ENCODE measurements at regions not wholly inside any gene's neighbourhood (a gene's known extent, or its start where the extent isn't known, plus 50 kb on each side); places are given as distances from the start of the nearest gene placed in this dataset.
"Not testable (repeated sequence)": the region's sequence is repeated elsewhere in the genome, so short reads cannot be mapped to it uniquely, and the experiment has no call there.

DNA sequence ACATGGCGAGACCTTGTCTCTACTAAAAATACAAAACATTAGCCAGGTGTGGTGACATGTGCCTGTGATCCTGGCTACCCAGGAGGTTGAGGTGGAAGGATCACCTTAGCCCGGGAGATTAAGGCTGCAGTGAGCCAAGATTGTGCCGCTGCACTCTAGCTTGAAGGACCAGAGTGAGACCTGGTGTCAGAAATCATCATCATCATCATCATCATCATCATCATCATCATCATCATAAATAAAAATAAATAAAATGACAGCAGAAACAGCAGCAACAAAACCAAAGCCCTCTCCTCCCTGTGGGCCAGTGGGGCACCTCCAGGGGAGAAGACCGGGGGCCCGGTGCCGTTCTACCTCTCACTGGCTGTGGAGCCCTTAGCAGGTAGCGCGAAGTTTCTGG lies 281.9 kb upstream of the CRY1 start:
- Histone ChIP-seq H3K27ac (ENCODE audit: low read depth in 2 of 2, low read length in 2 of 2) (no peak overlapping the region), H3K4me3 (ENCODE audit: low read length in 2 of 2) (no peak overlapping the region), H3K27me3 (ENCODE audit: control insufficient read depth in 2 of 2, insufficient read depth in 2 of 2, low read length in 2 of 2) (peaks cover 0 to 3% of the 10 kb centered on the region in 2 donors), H3K9ac (ENCODE audit: low read depth in 1 of 2, low read length in 2 of 2) (no peak overlapping the region), H3K36me3 (ENCODE audit: control insufficient read depth in 2 of 2, insufficient read depth in 2 of 2, low read length in 2 of 2) (no peaks in the 10 kb centered on the region), H3K9me3 (ENCODE audit: control insufficient read depth in 2 of 2, low read length in 2 of 2) (no peaks in the 10 kb centered on the region), H3K4me1 (ENCODE audit: control insufficient read depth in 2 of 2, insufficient read depth in 2 of 2, low read length in 2 of 2) (no peaks in the 10 kb centered on the region)

DNA sequence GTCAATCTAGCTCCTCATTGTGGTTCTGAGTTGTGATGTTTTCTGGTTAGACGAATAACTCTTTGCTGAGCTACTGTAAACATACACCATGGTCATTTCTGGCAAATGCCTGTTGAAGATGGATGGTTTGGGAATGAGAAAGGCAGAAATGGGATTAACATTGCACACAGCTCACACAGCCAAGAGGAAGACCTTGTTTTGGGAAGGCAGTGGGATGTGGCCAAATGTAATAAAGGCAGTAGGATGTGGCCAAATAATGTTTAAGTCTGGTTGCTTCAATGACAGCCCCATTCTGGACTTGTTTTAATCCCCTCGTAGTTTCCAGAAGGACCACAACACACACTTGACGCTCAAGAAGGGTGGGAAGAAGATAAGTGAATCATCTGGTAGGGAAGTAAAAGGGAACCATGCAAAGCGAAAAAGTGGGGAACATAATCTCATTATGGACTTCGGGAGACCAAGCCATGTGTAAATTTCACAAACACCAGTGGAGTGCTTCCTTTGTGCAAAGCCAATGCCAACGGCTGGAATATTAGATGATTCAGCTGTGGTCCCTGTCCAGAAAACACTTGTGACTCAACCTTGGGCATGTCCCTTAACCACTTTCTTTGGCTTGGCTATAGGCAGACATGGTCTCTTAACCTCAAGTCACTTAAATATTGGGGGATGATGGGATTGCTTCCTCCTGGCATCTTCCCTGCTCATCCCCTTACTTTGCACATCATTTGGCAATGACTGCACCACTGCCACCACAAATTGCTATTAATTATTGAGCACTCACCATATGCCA lies 284.4 kb upstream of the CRY1 start:
- Histone ChIP-seq H3K9ac (ENCODE audit: low read depth in 1 of 2, low read length in 2 of 2) (no peak overlapping the region), H3K4me3 (ENCODE audit: low read length in 2 of 2) (no peak overlapping the region), H3K36me3 (ENCODE audit: control insufficient read depth in 2 of 2, insufficient read depth in 2 of 2, low read length in 2 of 2) (no peaks in the 10 kb centered on the region), H3K4me1 (ENCODE audit: control insufficient read depth in 2 of 2, insufficient read depth in 2 of 2, low read length in 2 of 2) (no peaks in the 10 kb centered on the region), H3K27me3 (ENCODE audit: control insufficient read depth in 2 of 2, insufficient read depth in 2 of 2, low read length in 2 of 2) (peaks cover 0 to 3% of the 10 kb centered on the region in 2 donors), H3K27ac (ENCODE audit: low read depth in 2 of 2, low read length in 2 of 2) (no peak overlapping the region), H3K9me3 (ENCODE audit: control insufficient read depth in 2 of 2, low read length in 2 of 2) (no peaks in the 10 kb centered on the region)

DNA sequence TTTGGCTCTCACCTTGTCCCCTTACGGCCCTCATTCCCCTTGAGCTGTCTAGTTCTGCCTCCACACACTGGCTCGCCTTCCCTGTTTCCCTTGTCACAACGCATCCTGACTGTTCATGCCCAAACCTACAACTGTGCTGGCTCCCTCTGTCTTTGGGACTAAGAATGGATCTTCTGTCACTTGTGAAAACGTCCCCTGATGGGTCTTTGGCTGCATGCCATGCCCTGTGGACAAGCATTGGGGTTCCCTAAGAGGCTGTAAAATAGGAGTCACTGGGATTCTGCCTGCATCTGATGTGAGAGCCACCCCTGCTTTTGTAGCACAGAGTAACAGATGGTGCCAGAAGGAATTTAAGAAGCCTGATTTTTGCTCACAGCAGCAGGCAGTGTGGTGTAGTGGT lies 285.3 kb upstream of the CRY1 start:
- Histone ChIP-seq H3K27me3 (ENCODE audit: control insufficient read depth in 2 of 2, insufficient read depth in 2 of 2, low read length in 2 of 2) (peaks cover 0 to 3% of the 10 kb centered on the region in 2 donors), H3K4me3 (ENCODE audit: low read length in 2 of 2) (no peak overlapping the region), H3K9ac (ENCODE audit: low read depth in 1 of 2, low read length in 2 of 2) (no peak overlapping the region), H3K4me1 (ENCODE audit: control insufficient read depth in 2 of 2, insufficient read depth in 2 of 2, low read length in 2 of 2) (no peaks in the 10 kb centered on the region), H3K27ac (ENCODE audit: low read depth in 2 of 2, low read length in 2 of 2) (no peak overlapping the region), H3K9me3 (ENCODE audit: control insufficient read depth in 2 of 2, low read length in 2 of 2) (no peaks in the 10 kb centered on the region), H3K36me3 (ENCODE audit: control insufficient read depth in 2 of 2, insufficient read depth in 2 of 2, low read length in 2 of 2) (no peaks in the 10 kb centered on the region)

DNA sequence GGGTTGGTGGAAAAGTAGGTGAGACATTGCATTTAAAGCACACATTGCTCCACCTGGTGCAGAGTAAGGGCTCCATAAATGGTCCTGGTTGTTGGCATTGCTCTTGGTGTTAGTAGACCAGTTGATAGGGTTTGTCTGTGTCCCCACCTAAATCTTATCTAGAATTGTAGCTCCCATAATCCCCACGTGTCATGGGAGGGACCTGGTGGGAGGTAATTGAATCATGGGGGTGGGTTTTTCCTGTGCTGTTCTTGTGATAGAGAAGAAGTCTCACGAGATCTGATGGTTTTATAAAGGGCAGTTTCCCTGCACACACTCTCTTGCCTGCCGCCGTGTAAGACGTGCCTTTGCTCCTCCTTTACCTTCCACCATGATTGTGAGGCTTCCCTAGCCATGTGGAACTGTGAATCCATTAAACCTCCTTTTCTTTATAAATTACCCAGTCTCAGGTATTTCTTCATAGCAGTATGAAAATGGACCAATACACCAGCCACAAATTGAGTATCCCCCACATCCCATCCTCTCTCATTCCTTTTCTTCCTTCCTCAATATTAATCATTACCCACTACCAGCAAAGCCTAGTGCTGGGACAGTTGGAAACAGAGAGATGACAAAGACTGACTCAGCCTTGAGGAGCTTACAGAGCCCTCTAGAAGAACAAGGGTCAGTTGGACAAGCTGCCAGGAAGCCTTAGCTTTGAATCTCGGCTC lies 285.9 kb upstream of the CRY1 start:
- H3K4me3 ChIP-seq (ENCODE audit: low read length in 2 of 2); H3K9me3 ChIP-seq (ENCODE audit: control insufficient read depth in 2 of 2, low read length in 2 of 2); H3K27ac ChIP-seq (ENCODE audit: low read depth in 2 of 2, low read length in 2 of 2); H3K27me3 ChIP-seq (ENCODE audit: control insufficient read depth in 2 of 2, insufficient read depth in 2 of 2, low read length in 2 of 2); H3K9ac ChIP-seq (ENCODE audit: low read depth in 1 of 2, low read length in 2 of 2); H3K36me3 ChIP-seq (ENCODE audit: control insufficient read depth in 2 of 2, insufficient read depth in 2 of 2, low read length in 2 of 2); H3K4me1 ChIP-seq (ENCODE audit: control insufficient read depth in 2 of 2, insufficient read depth in 2 of 2, low read length in 2 of 2): not testable (repeated sequence)

DNA sequence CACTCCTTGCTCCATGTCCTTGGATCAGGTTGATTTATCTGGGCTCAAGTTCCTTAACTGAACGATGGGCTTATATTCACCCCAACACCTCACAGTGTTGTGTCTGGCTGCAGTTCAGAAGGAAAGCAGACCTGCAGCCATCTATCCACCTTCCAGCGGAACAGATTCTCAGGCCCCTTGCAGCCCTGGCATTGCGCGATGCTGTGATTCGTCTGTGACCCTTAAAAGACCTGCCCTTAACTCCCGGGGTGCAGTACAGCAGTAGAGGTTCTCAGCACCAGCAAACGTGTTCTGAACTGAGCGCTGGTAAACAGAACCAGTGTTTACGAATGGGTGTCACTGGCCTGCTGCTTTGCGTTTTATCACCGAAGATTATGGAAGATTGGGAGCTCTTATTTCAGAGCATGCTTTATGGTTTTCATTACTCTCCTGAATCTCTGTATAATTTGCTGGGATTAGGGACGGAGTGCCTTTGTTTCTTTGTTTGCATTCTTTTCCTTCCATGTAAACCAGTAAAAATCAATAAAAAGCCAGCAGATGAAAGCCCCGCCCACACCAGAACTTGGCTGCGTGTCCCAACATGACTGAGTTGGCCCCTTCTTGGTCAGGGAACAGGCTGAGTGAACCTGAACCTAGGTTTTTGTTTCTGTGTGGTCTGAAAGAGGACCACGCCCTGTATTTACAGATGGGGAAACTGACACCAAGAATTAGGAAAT lies 286.7 kb upstream of the CRY1 start:
- Histone ChIP-seq H3K27me3 (ENCODE audit: control insufficient read depth in 2 of 2, insufficient read depth in 2 of 2, low read length in 2 of 2) (peaks cover 0 to 3% of the 10 kb centered on the region in 2 donors), H3K27ac (ENCODE audit: low read depth in 2 of 2, low read length in 2 of 2) (no peak overlapping the region), H3K9me3 (ENCODE audit: control insufficient read depth in 2 of 2, low read length in 2 of 2) (no peaks in the 10 kb centered on the region), H3K36me3 (ENCODE audit: control insufficient read depth in 2 of 2, insufficient read depth in 2 of 2, low read length in 2 of 2) (no peaks in the 10 kb centered on the region), H3K9ac (ENCODE audit: low read depth in 1 of 2, low read length in 2 of 2) (no peak overlapping the region), H3K4me3 (ENCODE audit: low read length in 2 of 2) (no peak overlapping the region), H3K4me1 (ENCODE audit: control insufficient read depth in 2 of 2, insufficient read depth in 2 of 2, low read length in 2 of 2) (no peaks in the 10 kb centered on the region)

DNA sequence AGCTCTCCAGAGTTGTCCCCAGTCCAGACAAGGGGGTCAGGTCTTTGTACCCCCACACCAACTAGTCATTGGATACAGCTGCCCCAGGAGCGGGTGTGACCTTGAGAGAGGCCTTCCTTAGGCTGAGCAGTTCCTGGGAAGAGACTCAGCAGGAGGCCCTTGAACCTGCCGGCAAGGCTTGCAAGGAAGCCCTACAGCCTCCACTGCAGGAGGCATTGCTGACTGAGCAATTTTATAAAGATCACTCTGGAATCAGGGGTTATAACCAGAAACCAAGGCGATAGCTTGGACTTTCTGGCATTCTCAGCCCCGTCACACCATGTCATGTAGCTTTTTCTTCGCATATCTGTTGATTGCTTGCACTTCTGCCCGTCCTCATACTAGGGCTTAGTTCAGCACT lies 291.3 kb upstream of the CRY1 start:
- Histone ChIP-seq H3K9ac (ENCODE audit: low read depth in 1 of 2, low read length in 2 of 2) (no peak overlapping the region), H3K27ac (ENCODE audit: low read depth in 2 of 2, low read length in 2 of 2) (no peak overlapping the region), H3K27me3 (ENCODE audit: control insufficient read depth in 2 of 2, insufficient read depth in 2 of 2, low read length in 2 of 2) (no peaks in the 10 kb centered on the region), H3K36me3 (ENCODE audit: control insufficient read depth in 2 of 2, insufficient read depth in 2 of 2, low read length in 2 of 2) (no peaks in the 10 kb centered on the region), H3K4me3 (ENCODE audit: low read length in 2 of 2) (no peak overlapping the region), H3K4me1 (ENCODE audit: control insufficient read depth in 2 of 2, insufficient read depth in 2 of 2, low read length in 2 of 2) (no peaks in the 10 kb centered on the region), H3K9me3 (ENCODE audit: control insufficient read depth in 2 of 2, low read length in 2 of 2) (no peaks in the 10 kb centered on the region)

DNA sequence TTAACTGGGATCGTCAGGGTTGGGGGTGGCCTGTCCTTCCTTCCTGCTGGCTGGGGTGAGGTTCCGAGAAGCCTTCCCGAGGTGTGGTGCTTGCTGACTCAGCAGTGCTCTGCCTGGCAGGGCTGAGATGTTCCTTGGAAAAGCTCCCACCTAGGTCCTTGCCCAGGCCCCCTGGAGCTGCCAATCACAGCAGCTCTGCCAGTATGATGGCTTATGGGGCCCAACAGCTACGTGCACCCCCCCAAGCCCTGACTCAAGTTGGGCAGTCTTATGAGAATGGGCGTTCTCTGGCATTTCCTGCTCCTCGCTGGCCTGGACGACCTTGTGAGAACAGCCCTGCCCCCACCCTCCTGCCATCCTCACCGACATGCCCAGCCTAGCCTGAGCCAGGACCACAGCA lies 292.2 kb upstream of the CRY1 start:
- Histone ChIP-seq H3K9ac (ENCODE audit: low read depth in 1 of 2, low read length in 2 of 2) (no peak overlapping the region), H3K27ac (ENCODE audit: low read depth in 2 of 2, low read length in 2 of 2) (no peak overlapping the region), H3K4me1 (ENCODE audit: control insufficient read depth in 2 of 2, insufficient read depth in 2 of 2, low read length in 2 of 2) (no peaks in the 10 kb centered on the region), H3K9me3 (ENCODE audit: control insufficient read depth in 2 of 2, low read length in 2 of 2) (no peaks in the 10 kb centered on the region), H3K27me3 (ENCODE audit: control insufficient read depth in 2 of 2, insufficient read depth in 2 of 2, low read length in 2 of 2) (no peaks in the 10 kb centered on the region), H3K4me3 (ENCODE audit: low read length in 2 of 2) (no peak overlapping the region), H3K36me3 (ENCODE audit: control insufficient read depth in 2 of 2, insufficient read depth in 2 of 2, low read length in 2 of 2) (no peaks in the 10 kb centered on the region)

DNA sequence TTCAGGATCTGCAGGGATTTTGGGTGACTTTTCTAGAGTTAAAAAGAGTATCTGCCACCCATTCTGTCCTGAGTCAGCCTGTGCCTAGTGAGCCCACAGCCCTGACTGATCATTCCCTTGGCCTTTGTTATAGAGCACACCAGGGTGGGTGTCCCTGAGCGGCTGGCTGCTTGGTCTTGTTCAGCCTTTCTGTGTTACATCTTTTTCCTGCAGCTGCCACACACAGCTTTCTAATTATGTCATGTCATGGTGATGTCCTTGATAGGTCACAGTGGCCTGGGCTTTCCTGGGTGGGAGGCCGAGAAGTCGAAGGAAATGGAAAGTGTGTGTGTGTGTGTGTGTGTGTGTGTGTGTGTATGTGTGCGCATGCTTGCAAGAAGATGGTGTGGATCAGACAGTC lies 293.2 kb upstream of the CRY1 start:
- Histone ChIP-seq H3K9me3 (ENCODE audit: control insufficient read depth in 2 of 2, low read length in 2 of 2) (no peaks in the 10 kb centered on the region), H3K9ac (ENCODE audit: low read depth in 1 of 2, low read length in 2 of 2) (no peak overlapping the region), H3K4me1 (ENCODE audit: control insufficient read depth in 2 of 2, insufficient read depth in 2 of 2, low read length in 2 of 2) (no peaks in the 10 kb centered on the region), H3K4me3 (ENCODE audit: low read length in 2 of 2) (no peak overlapping the region), H3K27ac (ENCODE audit: low read depth in 2 of 2, low read length in 2 of 2) (no peak overlapping the region), H3K27me3 (ENCODE audit: control insufficient read depth in 2 of 2, insufficient read depth in 2 of 2, low read length in 2 of 2) (no peaks in the 10 kb centered on the region), H3K36me3 (ENCODE audit: control insufficient read depth in 2 of 2, insufficient read depth in 2 of 2, low read length in 2 of 2) (no peaks in the 10 kb centered on the region)

DNA sequence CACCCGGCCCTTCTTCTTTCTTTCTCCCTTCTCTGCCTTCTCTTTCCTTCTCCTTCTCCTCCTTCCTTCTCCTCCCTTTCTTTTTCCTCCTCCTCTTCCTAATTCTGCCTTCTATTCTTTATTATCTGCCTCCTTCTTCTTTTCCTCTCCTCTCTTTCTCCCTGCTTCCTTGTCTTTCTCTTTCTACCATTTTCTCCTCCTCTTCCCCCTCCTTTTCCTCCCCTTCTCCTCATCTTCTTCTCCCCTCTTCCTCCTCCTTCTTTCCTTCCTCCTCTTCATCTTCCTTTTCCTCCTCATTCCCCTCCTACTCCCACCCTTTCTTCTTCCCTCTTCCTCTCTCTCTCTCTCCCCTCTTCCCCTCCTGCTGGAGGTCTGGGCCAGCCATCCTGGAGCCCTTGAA lies 294.9 kb upstream of the CRY1 start:
- no peak overlapping the region for H3K4me3 ChIP-seq (ENCODE audit: low read length in 2 of 2)
- H3K27ac ChIP-seq (ENCODE audit: low read depth in 2 of 2, low read length in 2 of 2) = no peak overlapping the region
- H3K27me3 ChIP-seq (ENCODE audit: control insufficient read depth in 2 of 2, insufficient read depth in 2 of 2, low read length in 2 of 2) = no peaks in the 10 kb centered on the region
- H3K4me1 ChIP-seq (ENCODE audit: control insufficient read depth in 2 of 2, insufficient read depth in 2 of 2, low read length in 2 of 2) = no peaks in the 10 kb centered on the region
- H3K36me3 ChIP-seq (ENCODE audit: control insufficient read depth in 2 of 2, insufficient read depth in 2 of 2, low read length in 2 of 2) = no peaks in the 10 kb centered on the region
- no peaks in the 10 kb centered on the region for H3K9me3 ChIP-seq (ENCODE audit: control insufficient read depth in 2 of 2, low read length in 2 of 2)
- H3K9ac ChIP-seq (ENCODE audit: low read depth in 1 of 2, low read length in 2 of 2) = no peak overlapping the region

DNA sequence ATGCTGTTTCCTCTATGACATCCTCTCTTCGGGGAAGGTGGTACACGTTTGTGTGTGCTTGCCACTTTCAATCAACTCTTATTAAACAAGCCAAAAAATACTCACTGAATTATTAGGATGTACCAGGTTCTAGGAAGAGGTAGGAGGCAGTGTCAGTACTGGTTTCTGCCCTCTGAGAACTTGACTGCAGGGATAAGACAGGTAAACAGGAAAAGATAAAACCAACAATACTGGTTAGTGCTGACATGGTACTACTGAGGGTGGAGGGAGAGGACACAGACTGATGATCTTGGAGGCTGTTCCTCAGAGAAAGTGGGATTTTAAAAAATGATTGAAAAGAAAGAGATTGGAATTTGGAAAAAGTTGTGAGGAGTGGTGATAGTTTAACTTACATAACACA lies 295.2 kb upstream of the PWP1 start:
- Histone ChIP-seq H3K4me1 (ENCODE audit: control insufficient read depth in 2 of 2, insufficient read depth in 2 of 2, low read length in 2 of 2) (no peaks in the 10 kb centered on the region), H3K27me3 (ENCODE audit: control insufficient read depth in 2 of 2, insufficient read depth in 2 of 2, low read length in 2 of 2) (no peaks in the 10 kb centered on the region), H3K27ac (ENCODE audit: low read depth in 2 of 2, low read length in 2 of 2) (no peak overlapping the region), H3K36me3 (ENCODE audit: control insufficient read depth in 2 of 2, insufficient read depth in 2 of 2, low read length in 2 of 2) (no peaks in the 10 kb centered on the region), H3K9ac (ENCODE audit: low read depth in 1 of 2, low read length in 2 of 2) (no peak overlapping the region), H3K9me3 (ENCODE audit: control insufficient read depth in 2 of 2, low read length in 2 of 2) (no peaks in the 10 kb centered on the region), H3K4me3 (ENCODE audit: low read length in 2 of 2) (no peak overlapping the region)

All from mucosa of rectum (tissue), 2 donors.